K562 (cell line): ENCODE measurements at regions not wholly inside any gene's neighbourhood (a gene's known extent, or its start where the extent isn't known, plus 50 kb on each side); places are given as distances from the start of the nearest gene placed in this dataset.

Experiments
- HMGXB4 ChIP-seq: sonication (generic); formaldehyde crosslinking; IDR thresholded peaks from 2 replicates; pipeline ENCODE4 v1.8.1; 2023; ENCODE audit warnings: mild to moderate bottlenecking, missing genetic modification reagents
- MAFF ChIP-seq: IDR thresholded peaks from 2 replicates; pipeline ENCODE4 v1.6.1; 2012; ENCODE audit warnings: low read length, improper control_type of control experiment
- NCOA4 ChIP-seq: fragments of 450-650 bp; IDR thresholded peaks from 2 replicates; pipeline ENCODE4 v1.6.1; 2018; ENCODE audit warnings: mild to moderate bottlenecking; ENCODE audit not compliant: partially characterized antibody
- NR2C1 ChIP-seq, 2 experiments: fragments of 450-650 bp; IDR thresholded peaks; 2 replicates each; pipeline ENCODE4 v1.6.1; 2017; ENCODE audit warnings: mild to moderate bottlenecking in 2 of 2, antibody characterized with exemption in 1 of 2, inconsistent platforms in 1 of 2, missing compliant biosample characterization in 1 of 2, missing genetic modification characterization in 1 of 2
- SMARCC2 ChIP-seq: fragments of 450-650 bp; IDR thresholded peaks from 2 replicates; pipeline ENCODE4 v1.6.1; 2017; ENCODE audit warnings: antibody characterized with exemption, moderate library complexity, mild to moderate bottlenecking, low read depth
- TBP ChIP-seq: optimal IDR thresholded peaks from 2 replicates; pipeline ENCODE3; 2011; ENCODE audit warnings: low read depth, low read length, improper control_type of control experiment
- ZBTB40 ChIP-seq, 2 experiments: fragments of 450-650 bp in 1 of 2; sonication (generic) in 1 of 2; formaldehyde crosslinking in 1 of 2; IDR thresholded peaks; 2 replicates each; pipeline versions ENCODE4 v1.7.1 to v1.9.0; 2016 to 2022; ENCODE audit warnings: inconsistent platforms in 1 of 2, mild to moderate bottlenecking in 1 of 2, missing genetic modification reagents in 1 of 2
- ZBTB8A ChIP-seq: fragments of 450-650 bp; IDR thresholded peaks from 2 replicates; pipeline ENCODE4 v1.6.1; 2018; ENCODE audit warnings: mild to moderate bottlenecking, moderate library complexity; ENCODE audit not compliant: partially characterized antibody
- ZNF830 ChIP-seq: fragments of 250-450 bp; sonication (Bioruptor Pico); IDR thresholded peaks from 2 replicates; pipeline ENCODE4 v1.5.0; 2021; ENCODE audit warnings: mild to moderate bottlenecking

- TF ChIP-seq ZBTB40 (IDR thresholded peaks at IDR 0.05) (no peak), ZBTB40 (CRISPR knock-in tag; IDR thresholded peaks at IDR 0.05) (no peak), NCOA4 (no peak), MAFF (no peak), SMARCC2 (no peak), ZNF830 (CRISPR knock-in tag) (no peak), ZBTB8A (no peak), NR2C1 (IDR thresholded peaks at IDR 0.05) (no peak), NR2C1 (tag; IDR thresholded peaks at IDR 0.05) (no peak), HMGXB4 (no peak), TBP (no peak)
Measured at GRCh38 chr2:41434991-41435390, 612.8 kb upstream of the PKDCC start (continued).
